Astrocyte of the cerebellum (primary cell): ENCODE measurements at regions not wholly inside any gene's neighbourhood (a gene's known extent, or its start where the extent isn't known, plus 50 kb on each side); places are given as distances from the start of the nearest gene placed in this dataset.

ENCODE experiments used
- DNase-seq: peaks from one replicate; pipeline ENCODE4 v3.0.0-alpha.2; 2011; ENCODE audit warnings: low read depth
- H3K4me3 ChIP-seq: 2 replicates; pipeline ENCODE4 v1.5.1; 2011; ENCODE audit warnings: mild to moderate bottlenecking, low read depth, low read length, moderate library complexity
- in situ Hi-C: cut with HindIII; loops from 2 replicates; pipeline ENCODE4 v1.10.0; 2017; ENCODE audit warnings: low sequenced_read_pairs
- TF ChIP-seq, protein P1 (sequence below): IDR thresholded peaks from 2 replicates; pipeline ENCODE4 v1.5.1; 2012; ENCODE audit warnings: low read length, low read depth, moderate library complexity, mild to moderate bottlenecking; ENCODE audit errors: missing control alignments

DNA sequence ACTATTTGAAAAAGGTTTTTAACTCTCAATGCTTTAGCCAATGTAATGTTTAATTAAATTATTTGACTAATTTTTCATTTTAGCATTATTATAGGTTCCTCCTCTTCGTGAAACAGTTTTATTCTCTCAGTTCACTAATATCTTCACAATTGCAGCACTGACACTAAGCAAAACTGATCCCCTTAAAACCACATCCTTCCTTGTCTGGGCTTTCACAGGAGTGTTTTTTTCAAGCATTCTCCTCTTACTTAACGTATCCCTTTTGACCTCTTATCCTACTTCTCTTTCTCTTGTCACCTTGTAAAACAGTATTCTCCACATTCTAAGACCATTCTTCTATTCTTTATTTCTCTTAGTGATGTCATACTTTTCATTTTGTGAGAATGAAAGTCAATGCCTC, 112.8 kb downstream of the DSC3 start:
- H3K4me3 ChIP-seq: no peak overlapping the region
- TF ChIP-seq, protein P1, sequence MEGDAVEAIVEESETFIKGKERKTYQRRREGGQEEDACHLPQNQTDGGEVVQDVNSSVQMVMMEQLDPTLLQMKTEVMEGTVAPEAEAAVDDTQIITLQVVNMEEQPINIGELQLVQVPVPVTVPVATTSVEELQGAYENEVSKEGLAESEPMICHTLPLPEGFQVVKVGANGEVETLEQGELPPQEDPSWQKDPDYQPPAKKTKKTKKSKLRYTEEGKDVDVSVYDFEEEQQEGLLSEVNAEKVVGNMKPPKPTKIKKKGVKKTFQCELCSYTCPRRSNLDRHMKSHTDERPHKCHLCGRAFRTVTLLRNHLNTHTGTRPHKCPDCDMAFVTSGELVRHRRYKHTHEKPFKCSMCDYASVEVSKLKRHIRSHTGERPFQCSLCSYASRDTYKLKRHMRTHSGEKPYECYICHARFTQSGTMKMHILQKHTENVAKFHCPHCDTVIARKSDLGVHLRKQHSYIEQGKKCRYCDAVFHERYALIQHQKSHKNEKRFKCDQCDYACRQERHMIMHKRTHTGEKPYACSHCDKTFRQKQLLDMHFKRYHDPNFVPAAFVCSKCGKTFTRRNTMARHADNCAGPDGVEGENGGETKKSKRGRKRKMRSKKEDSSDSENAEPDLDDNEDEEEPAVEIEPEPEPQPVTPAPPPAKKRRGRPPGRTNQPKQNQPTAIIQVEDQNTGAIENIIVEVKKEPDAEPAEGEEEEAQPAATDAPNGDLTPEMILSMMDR: no peak
- DNase-seq: no peak
- in situ Hi-C loops: no loop called here

DNA sequence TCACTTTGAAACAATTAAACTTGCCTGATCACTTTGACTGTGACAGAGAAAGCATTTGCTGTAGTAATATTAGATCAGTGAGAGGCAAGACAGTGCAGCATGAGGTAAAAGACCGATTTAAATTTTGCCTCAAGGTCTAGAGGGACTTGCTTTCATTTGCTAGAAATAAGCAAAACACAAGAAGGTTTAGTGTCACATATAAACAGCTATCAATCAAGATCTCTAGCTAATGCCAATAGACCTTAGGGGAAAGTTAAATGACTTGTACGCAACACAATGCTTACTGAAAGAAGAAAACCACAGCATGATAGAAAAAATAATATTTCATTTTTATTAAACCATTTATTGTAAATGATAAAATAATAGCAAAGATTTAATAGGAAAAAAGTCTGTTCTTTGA, 113.5 kb downstream of the DSC3 start:
- DNase-seq: no peak
- H3K4me3 ChIP-seq: no peak overlapping the region
- in situ Hi-C loops: no loop called here
- TF ChIP-seq, protein P1: no peak

DNA sequence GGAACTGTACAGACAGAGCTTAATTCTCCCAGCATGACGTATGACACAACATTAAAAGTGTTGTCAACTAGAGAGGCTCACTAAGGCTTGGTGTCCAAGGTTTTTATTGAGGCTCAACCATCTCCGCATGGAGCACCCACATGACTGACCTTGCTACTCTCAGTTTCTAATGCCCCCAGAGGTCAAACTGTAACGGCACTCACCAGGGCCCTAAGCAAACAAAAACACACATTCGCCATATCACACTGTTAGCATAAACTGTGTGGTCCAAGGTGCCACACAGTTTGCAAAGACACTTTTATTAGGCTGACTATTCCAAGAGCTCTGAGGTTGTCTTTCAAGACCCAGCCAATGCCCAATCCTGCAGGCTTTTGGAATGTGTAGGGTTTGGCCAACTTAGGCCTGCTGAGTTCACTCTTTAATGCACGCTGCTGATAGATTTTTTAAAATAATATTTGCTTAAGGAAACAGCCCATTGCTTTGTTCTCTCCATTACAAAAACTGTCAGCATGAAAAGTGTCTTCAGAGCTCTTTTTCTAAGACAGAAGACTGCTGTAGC, 114.9 kb downstream of the DSC3 start:
- in situ Hi-C loops: no loop called here
- TF ChIP-seq, protein P1: no peak
- DNase-seq: no peak
- H3K4me3 ChIP-seq: no peak overlapping the region

DNA sequence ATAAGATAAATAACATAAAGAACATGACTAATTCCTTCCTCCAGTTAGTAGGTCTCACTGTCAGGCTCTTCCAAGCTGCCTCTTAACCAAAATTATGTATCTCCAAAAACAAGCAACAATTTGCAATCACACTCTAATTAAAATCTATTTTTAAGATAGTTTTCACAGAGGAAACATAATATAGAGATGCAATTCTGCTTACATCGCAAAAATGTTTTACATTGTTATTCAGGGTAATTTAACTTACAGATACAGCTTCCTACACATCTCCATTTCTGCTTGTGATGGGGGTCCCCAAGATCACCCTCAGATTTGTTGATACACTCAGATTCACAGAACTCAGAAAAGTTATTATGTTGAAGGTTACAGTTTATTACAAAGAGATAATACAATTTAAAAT, 115.5 kb downstream of the DSC3 start:
- in situ Hi-C loops: no loop called here
- DNase-seq: no peak
- TF ChIP-seq, protein P1: no peak
- no peak overlapping the region for H3K4me3 ChIP-seq

DNA sequence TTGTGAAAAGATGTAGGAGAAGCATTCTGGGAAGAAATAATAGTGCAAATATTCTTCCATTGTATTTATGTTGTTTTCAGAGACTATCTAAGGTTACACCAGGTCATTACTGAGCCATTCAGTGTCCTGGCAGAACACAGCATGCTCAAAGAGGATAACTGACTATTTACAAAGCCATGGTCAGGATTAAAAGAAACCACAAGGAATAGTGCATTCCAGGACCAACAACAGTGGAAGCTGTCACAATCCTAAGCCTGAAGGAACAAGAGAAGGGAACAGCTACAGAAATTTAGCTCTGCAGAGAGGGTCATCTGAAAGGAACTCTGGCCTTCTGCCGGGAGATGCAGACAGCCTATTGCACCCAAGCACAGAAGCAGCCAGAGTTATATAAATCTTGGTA, 116.7 kb downstream of the DSC3 start:
- TF ChIP-seq, protein P1: no peak
- in situ Hi-C loops: no loop called here
- H3K4me3 ChIP-seq: no peak overlapping the region
- no peak for DNase-seq

DNA sequence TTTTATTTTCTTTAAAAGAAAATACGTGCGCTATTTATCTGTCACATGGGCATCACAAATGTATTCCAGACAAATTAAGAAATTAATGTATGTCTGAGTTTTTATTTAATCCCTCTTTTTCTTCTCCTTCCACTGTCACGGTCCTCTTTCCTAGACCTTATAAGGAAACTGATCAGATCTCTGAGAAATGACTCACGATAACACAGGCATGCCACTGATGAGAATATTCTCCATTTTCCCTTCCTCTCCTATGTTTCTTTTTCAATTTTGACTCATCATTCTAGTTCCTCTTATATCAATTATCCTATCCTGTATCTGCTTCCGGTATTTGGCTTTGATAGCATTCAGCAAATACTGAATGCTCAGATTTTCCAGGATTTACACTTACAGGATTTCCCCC, 121.8 kb downstream of the DSC3 start:
- no peak for DNase-seq
- in situ Hi-C loops: no loop called here
- no peak overlapping the region for H3K4me3 ChIP-seq
- TF ChIP-seq, protein P1: no peak

DNA sequence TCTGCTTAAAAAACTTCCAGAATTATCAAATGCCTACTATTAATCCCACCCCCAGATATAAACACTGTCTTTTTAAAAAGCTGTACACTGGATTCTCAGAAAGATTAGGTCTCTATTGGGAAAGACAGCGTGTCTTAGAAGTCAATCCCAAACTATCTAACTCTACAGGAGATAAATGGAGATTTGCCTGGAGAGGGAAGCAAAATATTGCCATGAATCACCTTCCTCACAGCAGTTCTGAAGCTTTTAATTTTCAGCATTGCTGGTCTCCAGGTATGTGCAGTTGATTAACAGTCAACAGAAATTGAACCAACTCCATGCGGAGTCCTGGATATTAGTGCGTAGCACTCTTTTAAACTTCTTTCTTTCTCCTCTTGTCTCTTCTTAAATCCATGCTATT, 122.2 kb downstream of the DSC3 start:
- TF ChIP-seq, protein P1: no peak
- no peak overlapping the region for H3K4me3 ChIP-seq
- DNase-seq: no peak
- in situ Hi-C loops: no loop called here
